NCI-H2107 treated with DMSO at 0.1 percent for 48 hours (cell line): ENCODE measurements at regions not wholly inside any gene's neighbourhood (a gene's known extent, or its start where the extent isn't known, plus 50 kb on each side); places are given as distances from the start of the nearest gene placed in this dataset.

Experiments used
- DNase-seq: peaks from one replicate; lab custom pipeline; 2025; ENCODE audit not compliant: unreplicated experiment; lab: John Stamatoyannopoulos, UW

- DNase-seq: no peak
Measured at GRCh38 chr4:61044837-61045236, 155.3 kb upstream of the ADGRL3 start.

- no peak for DNase-seq
Measured at GRCh38 chr4:61049018-61049417, 151.1 kb upstream of the ADGRL3 start.

DNA sequence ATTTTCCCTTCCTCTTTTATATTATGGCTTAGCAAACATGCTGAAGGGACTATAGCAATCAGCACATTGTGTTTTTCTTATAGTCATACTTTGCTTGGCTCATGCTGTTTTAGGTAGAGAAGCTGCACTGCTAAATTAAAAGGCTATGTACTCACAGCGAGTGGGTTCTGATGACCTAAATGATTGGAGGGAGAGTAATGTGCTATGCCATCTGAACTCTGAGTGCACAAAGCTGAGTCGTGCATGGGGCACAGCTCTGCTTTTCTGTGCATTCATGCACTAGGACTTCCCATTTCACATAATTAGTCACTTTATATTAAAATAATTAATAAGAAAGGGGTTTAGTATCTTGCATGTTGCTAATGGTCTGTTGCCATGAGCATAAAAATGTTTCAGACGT, 132.7 kb upstream of the ADGRL3 start:
- no peak for DNase-seq

GRCh38 chr4:61068060-61068459, 132.1 kb upstream of the ADGRL3 start:
- no peak for DNase-seq

GRCh38 chr4:61068745-61069144, 131.4 kb upstream of the ADGRL3 start:
- peak; percentile 81 for DNase-seq

- DNase-seq: no peak
Measured at GRCh38 chr4:61070269-61070668, 129.9 kb upstream of the ADGRL3 start.

DNA sequence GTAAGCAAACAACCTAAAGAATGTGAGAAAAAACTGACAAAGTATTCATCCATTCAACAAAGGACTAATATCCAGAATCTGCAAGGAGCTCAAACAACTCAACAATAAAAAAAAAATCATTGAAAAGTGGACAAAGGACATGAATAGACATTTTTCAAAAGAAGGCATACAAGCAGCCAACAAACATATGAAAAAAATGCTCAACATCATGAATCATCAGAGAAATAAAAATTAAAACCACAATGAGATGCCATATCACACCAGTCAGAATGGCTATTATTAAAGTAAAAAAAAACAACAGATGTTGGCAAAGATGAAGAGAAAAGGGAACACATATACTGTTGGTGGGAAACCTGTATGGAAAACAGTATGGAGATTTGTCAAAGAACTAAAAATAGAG, 120.7 kb upstream of the ADGRL3 start:
- DNase-seq: no peak

DNA sequence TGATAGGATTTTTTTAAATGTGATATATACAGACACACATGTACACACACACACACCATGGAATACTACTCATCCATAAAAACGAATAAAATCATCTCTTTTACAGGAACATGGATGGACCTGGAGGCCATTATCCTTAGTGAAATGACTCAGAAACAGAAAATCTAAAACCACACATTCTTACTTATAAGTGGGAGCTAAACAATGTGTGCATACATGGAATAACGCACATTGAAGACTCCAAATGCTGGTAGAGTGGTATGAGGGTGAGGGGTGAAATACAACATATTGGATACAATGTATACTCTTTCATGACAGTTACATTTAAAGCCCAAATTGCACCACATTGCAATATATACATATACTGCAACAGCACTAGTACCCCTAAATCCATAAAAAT, 120.2 kb upstream of the ADGRL3 start:
- DNase-seq: no peak

GRCh38 chr4:61085534-61085933, 114.6 kb upstream of the ADGRL3 start:
- DNase-seq: no peak

- no peak for DNase-seq
Measured at GRCh38 chr4:61086357-61086756, 113.8 kb upstream of the ADGRL3 start.

DNA sequence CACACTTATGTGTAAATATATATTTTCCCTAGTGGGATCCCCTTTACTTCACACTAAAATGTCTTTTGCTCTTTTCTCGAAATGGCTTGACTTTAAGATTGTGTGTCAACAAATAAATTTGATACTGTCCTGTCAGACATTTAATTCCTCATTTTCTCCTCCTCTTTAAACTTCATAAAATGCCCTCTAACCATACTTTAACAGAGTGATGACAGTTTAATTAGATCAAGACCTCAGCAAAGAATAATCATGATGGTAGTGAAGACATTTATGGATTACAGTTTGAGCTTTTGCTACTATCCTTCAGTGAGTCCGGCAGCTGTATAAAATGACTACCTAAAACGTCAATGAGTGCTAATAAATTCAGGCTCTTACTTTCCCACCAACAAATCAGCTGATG, 113.1 kb upstream of the ADGRL3 start:
- no peak for DNase-seq

DNA sequence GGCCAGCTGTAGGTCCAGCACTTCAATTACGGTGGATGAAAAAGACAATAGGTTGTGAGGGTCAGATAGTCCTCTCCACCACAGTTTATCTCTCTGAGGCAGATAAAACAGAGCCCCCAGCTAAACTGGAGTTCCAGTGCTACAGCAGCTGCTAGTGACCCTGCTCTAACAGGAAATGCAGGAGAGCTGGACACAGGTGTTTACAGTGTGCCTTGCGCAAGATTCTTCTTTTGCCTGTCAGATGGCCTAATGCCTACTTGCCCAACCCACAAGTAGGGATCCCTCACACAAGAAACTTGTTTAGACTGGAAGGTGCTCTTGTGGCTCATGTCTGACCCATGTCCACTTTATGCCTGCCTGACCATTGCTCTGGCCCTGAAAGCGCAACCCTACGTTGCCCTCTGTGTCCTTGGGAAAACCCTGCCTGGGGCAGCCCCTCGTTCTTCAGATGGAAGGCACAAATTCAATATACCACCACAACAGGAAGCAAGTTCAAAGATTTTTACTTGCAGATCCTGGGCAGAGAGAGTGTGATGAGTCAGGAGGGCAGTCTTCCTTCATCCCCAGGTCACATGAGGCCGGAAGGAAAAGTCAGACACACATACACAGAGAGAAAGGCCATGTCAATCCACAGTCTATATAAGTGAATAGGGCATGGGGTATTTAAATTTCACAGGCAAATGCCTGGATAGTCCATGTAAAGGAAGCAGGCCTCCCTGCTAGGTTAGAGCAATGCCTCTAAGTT, 105.1 kb upstream of the ADGRL3 start:
- DNase-seq: no peak

DNA sequence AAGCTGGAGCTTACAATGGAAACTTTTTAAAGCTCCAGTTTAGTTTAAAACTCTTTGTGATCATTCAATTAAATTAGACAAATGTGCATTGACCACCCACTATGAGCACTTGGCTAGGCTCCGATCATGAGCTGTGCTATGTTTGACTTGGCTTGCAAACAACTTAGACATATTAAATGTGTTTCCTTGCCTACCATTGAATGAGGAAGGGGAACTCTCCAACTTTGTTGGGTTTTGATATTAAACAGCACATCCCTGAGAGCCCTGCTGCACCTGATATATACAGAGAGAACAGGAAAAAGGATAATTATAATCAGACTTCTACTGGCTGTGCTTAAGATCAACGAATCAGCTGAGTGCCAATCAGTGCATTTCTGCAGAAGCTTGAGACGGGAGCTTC, 71.4 kb upstream of the ADGRL3 start:
- DNase-seq: no peak

DNA sequence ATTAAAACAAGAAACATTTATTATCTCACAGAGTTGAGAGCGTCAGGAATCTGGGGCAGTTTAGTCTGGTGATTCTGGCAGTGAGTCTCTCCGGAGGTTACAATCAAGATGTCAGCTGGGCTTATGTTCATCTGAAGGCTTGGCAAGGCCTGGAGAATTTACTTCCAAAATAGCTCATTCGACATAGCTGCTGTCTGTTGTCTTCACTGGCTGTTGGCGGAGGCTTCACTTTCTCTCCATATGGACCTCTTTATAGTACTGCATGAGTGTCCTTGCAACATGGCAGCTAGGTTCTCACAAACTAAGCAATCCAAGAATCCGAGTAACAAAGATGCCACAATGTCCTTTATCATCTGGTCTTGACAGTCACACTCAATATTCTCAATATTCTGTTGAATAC, 70.2 kb upstream of the ADGRL3 start:
- no peak for DNase-seq

DNA sequence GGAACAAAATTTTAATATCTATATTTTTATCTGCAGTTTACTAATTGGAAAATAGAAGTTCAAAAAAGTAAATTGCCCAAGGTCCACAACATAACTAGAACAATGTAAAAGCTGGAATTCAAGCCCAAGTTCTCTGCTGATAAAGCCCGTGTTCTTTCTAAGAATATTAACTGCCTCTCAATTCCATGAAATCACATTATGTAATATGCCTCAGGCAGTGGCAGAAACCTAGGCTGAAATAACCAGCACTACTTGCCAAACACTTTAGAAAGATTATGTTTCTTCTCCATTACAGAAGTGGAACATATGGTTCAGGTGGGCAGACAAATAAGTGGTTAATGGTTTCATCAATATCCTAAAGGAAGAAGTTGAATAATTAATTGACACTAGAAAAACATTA, 56.7 kb upstream of the ADGRL3 start:
- no peak for DNase-seq

DNA sequence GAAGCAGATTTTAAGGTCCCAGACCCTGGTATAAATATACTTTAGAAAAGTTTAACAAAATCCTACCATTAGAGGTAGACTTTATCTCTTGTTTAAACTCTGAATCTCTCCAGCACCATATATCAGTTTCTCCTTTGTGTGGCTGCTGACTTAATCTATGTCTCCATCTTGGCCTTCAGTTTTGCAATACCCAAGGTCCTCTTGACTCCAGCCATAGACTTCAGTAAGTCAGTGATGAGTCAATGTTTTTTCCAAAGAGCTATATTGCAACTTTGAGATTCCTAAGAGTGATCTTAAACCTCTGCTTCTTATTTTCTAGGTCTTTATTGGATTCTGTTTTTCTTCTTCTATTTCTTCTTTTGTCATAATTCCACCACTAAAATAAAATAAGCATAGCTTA, 50.8 kb upstream of the ADGRL3 start:
- DNase-seq: no peak
